GM19395 (cell line): ENCODE measurements at regions not wholly inside any gene's neighbourhood (a gene's known extent, or its start where the extent isn't known, plus 50 kb on each side); places are given as distances from the start of the nearest gene placed in this dataset.
"Not testable (repeated sequence)": the region's sequence is repeated elsewhere in the genome, so short reads cannot be mapped to it uniquely, and the experiment has no call there.

ENCODE experiments used
- ATAC-seq: cut with Tn5 transposase; IDR thresholded peaks from one replicate; pipeline ENCODE4 v1.9.1; 2021; ENCODE audit warnings: mild to moderate bottlenecking, moderate library complexity; ENCODE audit not compliant: unreplicated experiment

DNA sequence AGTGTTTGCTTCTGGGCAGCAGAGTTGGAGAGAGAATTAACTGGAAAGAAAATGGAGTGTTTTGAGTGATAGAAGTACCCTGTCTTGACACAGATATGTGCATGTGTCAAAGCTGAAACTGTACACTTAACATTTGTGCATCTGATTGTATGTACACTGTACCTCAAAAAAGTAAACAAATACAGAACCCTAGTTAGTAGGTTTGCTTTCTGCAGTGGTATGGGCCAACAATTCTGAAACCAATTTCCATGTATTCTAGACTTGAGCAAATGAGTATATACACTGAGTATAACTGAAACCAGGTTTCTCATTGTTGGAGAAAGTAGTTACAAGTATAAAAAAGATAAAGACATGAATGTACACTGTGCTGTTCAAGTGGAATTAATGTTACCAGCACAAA, 52.4 kb downstream of the ELAPOR2 start:
- no peak for ATAC-seq

DNA sequence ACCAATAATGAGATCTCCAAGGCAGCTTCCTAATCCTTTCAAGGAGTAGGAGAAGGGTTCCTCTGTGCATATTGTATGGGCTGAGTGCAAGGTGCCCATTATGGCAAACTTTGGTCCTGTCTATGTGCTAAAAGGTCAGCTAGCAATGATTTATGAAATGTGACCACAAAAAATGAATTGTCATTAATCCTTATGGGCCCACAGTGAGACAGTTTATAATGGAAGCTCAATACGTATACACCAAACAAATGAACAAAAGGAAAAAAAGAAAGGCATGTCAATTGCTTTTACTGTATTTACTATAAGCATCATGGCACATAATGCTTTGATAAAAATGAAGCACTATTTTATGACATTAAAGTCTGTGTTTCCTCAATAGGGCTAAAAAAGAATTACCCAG, 54.5 kb downstream of the ELAPOR2 start:
- ATAC-seq, result no peak

DNA sequence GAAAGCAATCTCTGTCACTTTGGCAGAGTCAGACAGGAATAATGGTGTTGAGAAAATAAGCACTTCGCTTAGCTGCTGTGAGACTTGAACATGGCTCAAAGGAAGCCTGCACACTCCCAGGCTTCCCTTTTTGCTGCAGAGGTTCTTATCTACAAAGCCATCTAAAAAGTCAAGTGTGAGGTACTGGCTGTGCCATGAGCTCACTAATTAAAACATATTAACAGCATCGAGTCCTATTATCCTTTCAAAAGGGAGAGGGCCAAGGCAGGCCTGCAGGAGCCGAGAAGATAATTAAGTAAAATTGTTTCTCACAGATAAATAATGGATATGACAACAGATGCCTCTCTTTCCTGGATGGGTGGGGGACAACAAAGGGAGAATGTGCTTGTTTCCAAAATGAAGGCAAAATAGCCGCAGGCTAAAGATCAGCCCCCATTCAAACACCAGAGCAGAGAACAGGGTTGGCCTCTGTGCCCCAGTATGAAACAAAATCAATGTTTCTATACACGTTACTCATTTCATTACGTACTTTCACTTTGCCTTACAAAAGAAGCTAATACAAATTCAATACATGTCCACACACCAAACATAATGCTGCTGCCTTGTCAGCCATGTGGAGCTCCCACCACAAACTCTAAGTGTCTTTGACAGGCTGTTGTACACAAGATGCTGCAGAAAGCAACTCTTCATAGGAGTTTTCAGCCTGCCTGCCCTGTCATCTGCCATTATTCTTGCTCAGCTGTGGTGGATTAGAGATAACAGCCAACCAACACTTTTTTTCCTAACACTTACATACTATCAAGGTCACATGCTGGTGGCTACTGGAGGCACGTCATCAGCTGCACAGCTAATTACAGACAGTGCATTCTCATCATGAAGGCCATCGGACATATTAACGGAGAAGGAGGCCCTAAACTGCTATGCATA, 55.3 kb downstream of the ELAPOR2 start:
- peak; percentile 66 for ATAC-seq

DNA sequence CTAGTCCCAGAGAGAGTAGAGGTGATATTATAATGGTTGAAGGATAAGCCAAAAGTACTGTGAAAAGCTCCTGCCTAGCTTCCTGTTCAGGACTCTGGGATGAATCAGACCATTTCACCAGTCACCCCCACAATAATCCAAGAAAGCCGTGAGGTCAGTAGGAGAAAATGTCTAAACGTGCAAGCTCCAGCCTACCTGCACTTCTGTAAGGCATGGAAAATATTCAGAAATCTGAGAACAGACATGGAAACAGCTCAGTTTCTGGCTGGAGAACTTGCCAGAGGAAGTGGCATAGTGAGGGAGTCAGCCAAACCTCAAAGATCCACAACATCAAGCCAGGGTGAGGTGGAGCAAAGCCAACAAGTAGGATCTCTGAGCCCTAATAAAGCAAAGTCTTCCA, 58.2 kb downstream of the ELAPOR2 start:
- ATAC-seq, result no peak

DNA sequence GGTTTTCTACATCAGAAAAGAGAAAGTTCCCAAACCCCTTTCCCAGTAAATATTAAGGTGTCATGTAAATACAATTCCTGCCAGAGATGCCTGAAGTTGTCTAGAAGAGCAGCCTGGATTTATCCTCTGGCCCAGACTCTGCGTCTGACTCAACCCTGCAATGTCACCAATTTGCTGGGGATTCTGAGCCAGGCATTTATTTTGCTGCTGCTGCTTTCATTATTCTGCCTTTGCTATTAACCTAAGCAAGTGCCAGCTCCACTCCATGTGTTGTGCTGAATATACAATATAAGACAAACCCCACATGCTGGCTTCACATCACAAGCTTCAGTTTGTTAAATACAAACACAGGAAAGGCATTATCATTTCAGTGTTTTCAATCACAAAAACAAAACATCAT, 59.1 kb downstream of the ELAPOR2 start:
- ATAC-seq, result no peak

DNA sequence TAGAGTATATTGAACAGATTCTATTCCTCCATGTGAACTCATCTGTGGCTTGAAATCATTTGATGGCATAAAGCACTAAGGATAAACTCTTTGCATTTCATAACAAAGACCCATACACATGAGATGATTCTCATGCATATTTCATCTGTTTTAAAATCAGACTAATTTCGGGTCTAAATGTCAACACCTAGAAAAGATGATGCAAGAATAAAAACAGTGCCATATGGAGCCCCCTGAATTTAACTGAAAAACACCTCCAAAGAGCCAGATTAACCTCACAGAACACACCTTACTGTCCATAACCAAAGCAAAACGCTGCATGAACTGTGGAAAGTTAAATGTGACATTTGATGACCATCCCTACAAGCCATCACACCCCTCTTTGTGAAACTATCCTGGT, 59.7 kb downstream of the ELAPOR2 start:
- ATAC-seq, result no peak

DNA sequence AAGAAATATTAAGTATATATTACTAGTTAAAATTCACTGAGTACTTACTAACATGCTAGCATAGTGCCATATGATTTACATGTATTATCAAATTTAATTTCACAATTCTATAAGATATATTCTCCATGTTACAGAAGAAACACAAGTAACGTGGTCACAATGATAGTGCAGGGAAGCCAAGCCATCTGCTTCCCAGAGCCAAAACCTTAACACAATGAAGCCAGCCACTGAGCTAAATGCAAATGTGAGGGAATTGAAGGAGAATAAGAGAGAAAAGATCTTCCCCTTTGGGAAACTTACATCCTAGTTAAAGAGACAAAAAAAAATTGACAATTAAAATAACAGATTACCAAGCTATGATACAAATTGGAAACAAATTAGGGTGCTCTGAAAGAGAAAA, 63.6 kb downstream of the ELAPOR2 start:
- ATAC-seq, result no peak

DNA sequence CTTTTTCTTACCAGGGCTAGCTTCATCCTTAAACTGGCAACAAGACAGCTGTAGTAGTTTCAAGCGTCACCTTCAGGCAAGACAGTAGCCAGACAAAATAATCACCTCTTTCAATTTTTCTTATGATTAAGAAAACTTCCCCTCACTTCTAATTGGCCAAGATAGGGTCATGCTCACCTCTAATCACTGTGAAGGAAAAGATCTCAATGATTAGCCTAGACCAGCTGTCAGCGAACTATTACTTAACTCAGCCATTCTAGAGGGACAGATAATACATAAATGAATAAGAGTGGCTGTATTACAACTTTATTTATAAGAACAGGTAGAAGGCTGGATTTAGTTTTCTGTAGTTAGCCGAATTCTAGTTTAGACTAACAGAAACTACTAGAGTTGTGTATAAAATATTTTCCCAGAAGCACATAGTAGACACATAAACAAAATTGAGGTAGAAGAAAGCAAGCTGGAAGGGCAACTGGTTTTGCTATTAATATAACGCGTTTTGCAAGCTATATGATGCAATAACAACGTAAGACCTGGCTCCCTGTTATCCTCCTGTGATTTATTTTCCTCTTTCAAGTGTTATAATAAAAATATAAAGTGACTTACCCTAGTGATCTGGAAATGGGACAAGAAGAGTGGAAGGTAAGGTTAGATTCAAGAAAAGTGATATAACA, 64.3 kb downstream of the ELAPOR2 start:
- ATAC-seq, result no peak

DNA sequence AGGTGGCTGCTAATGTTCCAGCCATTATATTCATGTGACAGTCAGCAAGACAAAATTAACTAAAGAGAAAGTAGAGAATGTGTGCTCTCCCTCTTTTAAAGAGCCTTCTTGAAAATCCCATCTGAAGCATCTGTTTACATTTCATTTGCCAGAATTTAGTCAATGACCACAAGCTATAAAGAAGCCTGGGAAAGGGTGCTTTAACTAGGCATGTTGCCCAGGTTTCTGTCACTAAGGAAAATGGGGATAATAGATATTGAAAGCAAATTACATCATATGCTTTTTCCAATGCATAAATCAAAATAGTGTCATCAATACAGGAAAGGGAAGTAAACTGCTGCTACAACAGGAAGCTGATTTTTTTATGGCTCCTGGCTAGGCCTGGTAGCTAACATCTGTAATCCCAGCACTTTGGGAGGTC, 67.7 kb downstream of the ELAPOR2 start:
- peak; percentile 18 for ATAC-seq

DNA sequence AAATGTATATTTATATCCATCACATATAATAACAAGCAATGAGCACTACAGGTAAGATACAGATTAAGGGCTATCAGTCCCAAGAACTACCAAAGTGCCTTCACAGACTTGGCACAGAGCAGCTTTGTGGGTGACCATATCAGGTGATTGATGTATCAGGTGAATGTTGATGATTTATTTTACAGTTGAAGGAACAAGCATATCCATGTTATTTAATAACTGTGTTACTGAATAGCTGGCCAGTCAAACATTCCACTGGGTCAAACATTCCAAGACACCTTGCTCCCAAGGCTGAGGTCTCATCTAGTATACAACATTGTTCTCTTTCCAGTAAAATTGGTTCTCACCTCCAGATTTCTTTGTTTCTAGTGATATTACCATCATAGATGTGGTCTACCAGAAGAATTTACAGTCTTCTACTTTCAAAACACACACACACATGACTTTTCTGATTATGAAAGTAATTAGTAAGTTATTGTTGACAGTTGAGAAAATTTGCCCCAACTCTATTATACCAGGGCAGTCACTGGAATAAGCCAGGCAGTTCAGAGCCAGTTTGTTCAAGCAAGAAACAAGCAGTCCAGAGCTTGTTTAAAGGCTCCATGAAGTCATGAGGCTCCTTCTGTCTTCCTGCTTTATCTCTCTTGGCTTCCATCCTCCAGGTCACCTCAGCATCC, 68.2 kb downstream of the ELAPOR2 start:
- ATAC-seq, result peak; percentile 85

DNA sequence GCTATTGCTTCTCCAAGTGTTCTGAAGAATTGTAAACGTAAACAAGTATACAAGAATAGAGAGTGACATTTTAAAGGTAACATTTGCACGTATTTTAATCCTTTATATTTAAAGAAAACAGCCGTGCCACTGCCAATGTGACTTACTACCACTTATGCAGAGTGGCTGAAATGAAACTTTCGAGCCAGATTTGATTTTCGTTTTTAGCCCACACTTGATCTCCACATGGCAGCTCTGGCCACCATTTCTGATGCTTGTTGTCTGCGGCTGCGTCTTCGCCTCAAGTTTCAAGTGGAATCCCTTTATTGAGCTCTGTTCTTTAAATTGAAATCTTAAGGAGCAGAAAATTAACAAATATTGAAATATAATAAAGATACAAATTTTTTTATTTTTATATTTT, 70.0 kb downstream of the ELAPOR2 start:
- no peak for ATAC-seq

DNA sequence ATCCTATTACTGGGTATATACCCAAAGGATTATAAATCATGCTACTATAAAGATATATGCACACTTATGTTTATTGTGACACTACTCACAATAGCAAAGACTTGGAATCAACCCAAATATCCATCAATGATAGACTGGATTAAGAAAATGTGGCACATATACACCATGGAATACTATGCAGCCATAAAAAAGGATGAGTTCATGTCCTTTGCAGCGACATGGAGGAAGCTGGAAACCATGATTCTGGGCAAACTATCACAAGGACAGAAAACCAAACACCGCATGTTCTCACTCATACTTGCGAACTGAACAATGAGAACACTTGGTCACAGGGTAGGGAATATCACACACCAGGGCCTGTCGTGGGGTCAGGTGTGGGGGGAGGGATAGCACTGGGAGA, 71.6 kb downstream of the ELAPOR2 start:
- not testable (repeated sequence) for ATAC-seq

DNA sequence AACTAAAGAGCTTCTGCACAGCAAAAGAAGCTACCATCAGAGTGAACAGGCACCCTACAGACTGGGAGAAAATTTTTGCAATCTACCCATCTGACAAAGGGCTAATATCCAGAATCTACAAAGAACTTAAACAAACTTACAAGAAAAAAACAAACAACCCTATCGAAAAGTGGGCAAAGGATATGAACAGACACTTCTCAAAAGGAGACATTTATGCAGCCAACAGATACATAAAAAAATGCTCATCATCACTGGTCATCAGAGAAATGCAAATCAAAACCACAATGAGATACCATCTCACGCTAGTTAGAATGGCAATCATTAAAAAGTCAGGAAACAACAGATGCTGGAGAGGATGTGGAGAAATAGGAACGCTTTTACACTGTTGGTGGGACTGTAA, 72.1 kb downstream of the ELAPOR2 start:
- not testable (repeated sequence) for ATAC-seq

DNA sequence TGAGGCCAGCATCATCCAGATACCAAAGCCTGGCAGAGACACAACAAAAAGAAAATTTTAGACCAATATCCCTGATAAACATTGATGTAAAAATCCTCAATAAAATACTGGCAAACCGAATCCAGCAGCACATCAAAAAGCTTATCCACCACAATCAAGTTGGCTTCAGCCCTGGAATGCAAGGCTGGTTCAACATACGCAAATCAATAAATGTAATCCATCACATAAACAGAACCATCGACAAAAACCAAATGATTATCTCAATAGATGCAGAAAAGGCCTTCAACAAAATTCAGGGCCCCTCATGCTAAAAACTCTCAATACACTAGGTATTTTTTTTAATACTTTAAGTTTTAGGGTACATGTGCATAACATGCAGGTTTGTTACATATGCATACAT, 74.1 kb downstream of the ELAPOR2 start:
- not testable (repeated sequence) for ATAC-seq

DNA sequence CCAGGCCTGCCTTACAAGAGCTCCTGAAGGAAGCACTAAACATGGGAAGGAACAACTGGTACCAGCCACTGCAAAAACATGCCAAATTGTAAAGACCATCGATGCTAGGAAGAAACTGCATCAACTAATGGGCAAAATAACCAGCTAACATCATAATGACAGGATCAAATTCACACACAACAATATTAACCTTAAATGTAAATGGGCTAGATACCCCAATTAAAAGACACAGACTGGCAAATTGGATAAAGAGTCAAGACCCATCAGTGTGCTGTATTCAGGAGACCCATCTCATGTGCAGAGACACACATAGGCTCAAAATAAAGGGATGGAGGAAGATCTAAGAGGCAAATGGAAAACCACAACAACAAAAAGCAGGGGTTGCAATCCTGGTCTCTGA, 75.8 kb downstream of the ELAPOR2 start:
- not testable (repeated sequence) for ATAC-seq

DNA sequence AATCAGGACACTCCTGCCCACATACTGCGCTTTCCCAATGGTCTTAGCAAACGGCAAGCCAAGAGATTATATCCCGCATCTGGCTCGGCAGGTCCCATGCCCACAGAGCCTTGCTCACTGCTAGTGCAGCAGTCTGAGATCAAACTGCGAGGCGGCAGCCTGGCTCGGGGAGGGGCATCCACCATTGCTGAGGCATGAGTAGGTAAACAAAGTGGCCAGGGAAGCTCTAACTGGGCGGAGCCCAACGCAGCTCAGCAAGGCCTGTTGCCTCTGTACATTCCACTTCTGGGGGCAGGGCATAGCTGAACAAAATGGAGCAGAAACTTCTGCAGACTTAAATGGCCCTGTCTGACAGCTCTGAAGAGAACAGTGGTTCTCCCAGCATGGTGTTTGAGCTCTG, 77.5 kb downstream of the ELAPOR2 start:
- not testable (repeated sequence) for ATAC-seq

DNA sequence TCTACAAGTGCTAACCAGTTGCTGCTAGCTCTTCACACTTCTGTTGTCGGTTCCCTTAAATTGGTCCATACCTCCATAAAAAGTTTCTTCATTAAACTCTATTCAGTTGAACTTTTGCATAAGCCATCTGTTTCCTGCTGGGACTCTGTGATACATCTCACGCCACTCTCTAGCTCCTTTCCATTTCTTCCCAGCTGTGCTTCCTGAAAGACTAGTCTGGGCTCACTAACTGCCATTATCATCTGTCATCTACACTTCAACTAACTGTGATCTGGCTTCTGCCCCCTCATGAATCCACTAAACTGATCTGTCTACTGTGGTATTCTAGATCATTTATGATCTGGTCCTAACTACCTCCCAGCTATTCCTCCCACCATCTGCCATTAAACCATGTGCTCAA, 78.3 kb downstream of the ELAPOR2 start:
- ATAC-seq, result no peak

DNA sequence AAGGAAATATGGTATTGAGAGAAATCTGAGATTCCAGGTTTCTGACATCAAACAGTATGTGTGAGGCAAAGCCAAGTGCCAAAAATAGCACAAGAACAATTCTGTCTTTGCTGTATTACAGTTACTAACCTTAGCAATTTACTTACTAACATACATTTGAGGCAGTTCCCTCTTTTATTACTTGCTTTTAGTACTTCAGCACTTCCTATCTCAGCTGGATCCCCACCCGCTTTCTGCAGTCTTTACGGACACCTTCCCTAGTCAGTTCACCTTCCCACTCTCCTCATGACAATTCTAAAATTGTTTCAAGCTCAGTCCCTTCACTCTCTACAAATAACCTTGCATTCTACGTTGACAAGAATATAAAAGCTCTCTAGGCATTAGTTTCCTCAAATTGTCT, 79.2 kb downstream of the ELAPOR2 start:
- no peak for ATAC-seq

DNA sequence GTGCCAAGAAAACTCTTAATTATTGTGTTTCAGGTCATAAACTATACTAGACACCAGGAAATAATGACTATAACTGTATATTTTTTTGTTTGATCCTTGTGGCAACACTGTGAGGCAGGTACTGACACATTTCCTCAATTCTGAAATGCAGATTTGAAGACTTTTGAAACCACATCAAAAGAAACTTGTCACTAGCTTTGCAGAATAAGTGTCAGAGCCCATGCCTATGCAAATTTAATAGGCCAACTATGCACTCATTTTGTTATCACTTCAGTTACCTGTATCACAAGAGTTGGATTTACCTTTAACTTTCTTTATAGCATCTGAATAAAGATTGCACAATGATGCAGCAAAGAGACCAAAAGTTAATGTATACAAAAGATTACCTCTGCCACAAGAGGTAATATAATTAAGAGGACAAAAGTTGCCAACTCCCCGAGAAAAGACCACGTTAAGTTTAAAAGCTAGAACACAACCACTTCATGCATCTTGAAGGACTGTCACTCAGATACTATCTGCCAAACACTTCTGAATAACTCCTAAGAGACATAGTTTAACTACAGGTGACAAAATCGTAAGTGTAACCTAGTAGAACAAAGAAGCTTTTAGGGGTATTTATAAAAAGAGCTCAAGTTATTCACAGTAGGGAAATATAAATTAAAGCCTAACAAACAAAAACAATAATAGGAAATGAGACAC, 80.5 kb downstream of the ELAPOR2 start:
- ATAC-seq, result peak; percentile 94

DNA sequence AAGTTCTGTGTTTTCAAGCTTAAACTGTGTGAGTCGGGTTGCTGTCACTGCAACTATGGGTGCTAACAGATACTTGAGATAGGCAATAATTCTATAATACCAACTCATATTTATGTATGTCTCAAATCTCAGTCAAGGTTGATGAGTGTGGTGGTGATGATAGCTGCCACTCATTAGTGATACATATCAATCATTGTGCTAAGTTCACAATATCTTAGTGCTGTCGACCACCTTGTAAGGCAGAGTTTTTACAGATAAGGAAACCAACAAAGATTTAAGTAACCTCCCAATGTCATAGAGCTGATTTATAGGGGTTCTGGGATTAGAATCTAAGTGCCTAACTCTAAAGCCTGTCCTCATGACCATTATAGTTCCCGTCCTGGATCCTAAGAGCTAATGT, 82.5 kb downstream of the ELAPOR2 start:
- ATAC-seq, result no peak

DNA sequence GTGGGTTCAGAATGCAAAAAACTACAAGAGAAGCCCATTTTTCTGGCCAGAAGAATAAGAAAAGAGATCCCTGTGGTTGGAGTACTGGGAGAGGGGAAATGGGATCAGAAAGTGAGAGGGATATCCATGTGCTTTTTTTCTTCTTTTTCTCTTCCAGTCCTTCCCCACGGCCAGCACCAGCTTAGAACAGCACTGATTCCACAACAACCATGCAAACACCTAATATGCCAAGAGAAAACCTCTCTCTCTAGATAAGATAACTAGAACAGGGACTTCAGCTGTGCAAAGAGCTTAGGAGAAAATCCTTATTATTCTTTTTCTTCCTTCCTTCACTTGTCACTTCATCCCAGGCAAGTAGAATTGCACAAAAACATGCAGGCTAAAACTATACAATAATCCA, 83.5 kb downstream of the ELAPOR2 start:
- no peak for ATAC-seq
